ENCODE measurements at regions not wholly inside any gene's neighbourhood (a gene's known extent, or its start where the extent isn't known, plus 50 kb on each side); places are given as distances from the start of the nearest gene placed in this dataset.

- no peak for FAIRE-seq
Observed at GRCh38 chr2:62447411-62447810, 58.6 kb downstream of the TMEM17 start.

DNA sequence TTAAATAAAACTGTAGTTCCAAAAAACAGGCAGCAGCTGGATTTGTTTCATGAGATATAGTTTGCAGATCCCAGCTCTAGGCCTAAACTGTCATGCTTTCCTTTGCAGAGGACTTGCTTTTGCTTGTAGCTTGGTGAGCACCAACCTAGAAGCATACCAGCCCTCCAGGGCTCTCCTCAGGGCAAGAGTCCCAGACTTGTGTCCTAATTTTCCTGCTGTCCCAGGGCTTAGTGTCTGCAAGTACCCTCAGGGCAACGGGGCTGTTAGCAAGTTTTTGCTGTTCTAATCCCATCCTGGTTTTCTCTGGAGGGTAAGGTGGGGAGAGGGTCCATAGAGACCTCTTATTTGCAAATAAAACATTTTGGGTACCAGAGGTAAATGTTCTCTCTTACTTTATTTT lies 59.5 kb downstream of the TMEM17 start:
- no peak for FAIRE-seq

GRCh38 chr2:62443886-62444285 lies 62.1 kb downstream of the TMEM17 start:
- FAIRE-seq, result no peak

GRCh38 chr2:62443471-62443870 lies 62.5 kb downstream of the TMEM17 start:
- FAIRE-seq, result no peak

DNA sequence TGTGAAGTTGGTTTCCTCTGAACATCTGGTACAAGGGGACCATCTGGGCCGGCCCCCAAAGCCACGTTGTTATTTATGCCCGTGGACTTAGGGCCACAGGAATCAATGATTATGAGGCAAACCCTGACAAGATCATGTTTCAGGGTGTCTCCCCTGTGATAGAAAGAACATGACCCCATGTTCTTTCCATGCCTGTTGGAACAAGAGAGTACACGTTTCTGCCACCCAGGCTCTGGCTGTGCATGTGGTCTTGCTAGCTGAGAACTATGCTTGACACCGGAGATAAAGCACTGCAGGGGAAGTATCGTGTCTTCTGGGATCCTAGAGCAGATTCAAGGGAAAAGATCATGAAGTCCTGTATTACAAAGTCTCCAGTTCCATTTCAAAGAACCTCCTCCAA lies 64.2 kb downstream of the TMEM17 start:
- FAIRE-seq, result no peak

DNA sequence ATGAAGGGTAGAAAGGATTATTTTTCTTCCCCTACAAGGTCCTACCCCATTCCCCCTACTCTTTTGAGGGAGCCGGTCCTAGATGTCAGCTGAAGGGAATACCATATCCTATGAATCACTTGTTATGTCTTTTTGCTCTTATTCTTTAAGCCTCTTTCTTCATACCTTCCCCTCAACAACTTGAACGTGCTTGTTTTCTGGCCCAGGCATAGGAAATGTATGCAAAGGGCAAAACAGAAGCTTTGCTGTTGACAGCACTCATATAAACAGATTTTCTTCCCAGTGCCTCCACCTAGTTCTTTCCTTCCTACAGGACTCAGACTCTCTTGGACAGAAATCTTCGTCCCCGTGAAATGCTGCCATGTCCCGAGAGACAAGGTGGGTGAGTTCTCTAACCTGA lies 64.6 kb downstream of the TMEM17 start:
- FAIRE-seq, result no peak

GRCh38 chr2:62440281-62440946 lies 65.6 kb downstream of the TMEM17 start:
- no peak for FAIRE-seq

DNA sequence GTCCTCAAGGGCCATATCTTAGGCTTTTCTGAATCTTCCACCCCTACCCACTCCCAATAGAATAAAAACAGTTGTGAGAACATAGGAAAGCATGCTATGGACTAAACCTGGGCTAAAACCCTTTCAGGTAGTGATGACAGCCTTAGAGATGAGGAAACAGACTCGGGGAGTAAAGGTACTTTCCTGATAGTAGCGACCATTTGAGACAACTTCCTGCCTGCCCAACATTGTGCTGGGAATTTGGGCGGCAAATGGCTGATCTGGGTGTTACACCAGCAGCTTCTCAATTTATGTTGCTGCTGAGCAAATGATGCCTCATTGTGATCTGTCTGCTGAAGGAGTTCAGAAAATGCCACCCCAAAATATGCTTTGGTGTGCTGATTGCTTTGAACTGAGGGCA lies 66.6 kb downstream of the TMEM17 start:
- FAIRE-seq, result no peak

DNA sequence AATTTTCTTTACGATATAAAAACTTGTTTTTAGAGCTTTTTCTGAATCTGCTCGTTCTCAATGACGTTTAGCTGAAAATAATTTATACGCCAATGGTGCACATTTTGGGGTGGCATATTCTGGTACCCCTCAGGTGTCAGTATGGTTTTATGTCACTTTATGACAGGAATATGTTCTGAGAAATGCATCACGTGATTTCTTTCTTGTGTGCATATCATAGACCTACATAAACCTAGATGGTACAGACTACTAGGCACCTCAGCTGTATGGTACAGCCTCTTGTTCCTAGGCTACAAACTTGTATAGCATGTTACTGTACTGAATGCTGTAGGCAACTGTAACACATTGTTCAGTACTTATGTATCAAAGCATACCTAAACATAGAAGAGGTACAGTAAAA lies 68.2 kb downstream of the TMEM17 start:
- FAIRE-seq, result no peak

DNA sequence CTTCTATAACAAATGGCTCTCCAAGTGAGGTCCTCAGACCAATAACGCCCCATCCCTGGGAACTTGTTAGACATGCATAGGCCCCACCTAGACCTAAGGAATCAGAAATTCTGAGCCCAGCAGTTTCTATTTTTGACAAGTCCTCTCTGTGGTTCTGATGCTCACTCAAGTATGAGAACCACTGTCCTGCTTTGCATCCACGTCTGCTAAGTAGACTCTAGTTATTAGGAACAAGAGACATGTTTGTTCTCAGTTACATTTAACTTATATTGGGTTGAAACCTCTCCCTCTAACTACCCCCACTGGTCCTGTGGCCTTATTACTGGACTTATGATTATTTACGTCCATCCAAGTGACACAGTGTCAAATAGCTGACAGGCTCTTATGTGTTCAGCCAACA lies 70.3 kb downstream of the TMEM17 start:
- no peak for FAIRE-seq

- FAIRE-seq, result no peak
Observed at GRCh38 chr2:62432407-62432806, 73.6 kb downstream of the TMEM17 start.

- no peak for FAIRE-seq
Observed at GRCh38 chr2:62431512-62431911, 74.5 kb downstream of the TMEM17 start.

GRCh38 chr2:62430146-62430545 lies 75.8 kb downstream of the TMEM17 start:
- peak; percentile 74 for FAIRE-seq

DNA sequence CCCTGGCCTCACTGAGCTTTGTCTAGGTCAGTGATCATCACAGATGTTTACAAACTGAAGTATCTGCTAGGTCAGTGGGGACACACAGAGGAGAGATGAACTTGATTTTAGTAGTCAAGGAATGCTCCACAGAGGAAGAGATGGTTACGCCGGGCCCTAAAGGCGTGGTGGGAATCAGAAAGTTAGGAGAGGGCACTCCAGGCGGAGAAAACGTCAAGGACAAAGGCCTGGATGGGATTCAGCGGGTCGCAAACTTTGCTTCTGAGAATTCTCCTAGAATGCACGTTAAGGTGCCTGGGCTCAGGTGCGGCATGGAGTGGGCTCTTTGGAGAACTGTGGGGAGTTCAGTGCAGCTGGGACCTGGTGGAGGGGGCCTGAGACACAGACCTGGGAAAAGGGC lies 78.8 kb downstream of the TMEM17 start:
- FAIRE-seq, result no peak

- FAIRE-seq, result no peak
Observed at GRCh38 chr2:62426154-62426912, 79.7 kb downstream of the TMEM17 start.

DNA sequence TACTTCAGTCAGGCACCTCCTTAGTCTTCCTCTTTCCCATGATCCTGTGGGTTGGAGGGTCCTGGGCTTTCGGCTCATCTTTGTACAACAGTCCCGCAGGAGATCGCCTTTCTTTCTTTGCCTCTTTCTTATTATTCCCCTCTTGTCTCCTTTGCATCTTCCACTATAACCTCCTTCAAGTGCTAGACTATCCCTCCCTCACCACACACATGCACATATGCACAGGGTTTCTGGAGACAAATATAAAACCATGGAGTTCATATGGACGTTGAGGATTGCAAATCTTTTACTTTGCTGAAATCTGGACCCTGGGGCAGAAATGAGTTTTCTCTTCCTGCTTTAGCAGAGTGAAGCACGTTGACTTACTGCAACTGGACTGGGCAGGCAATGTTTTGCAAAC lies 80.3 kb downstream of the TMEM17 start:
- no peak for FAIRE-seq

GRCh38 chr2:62424899-62425298 lies 81.1 kb downstream of the TMEM17 start:
- no peak for FAIRE-seq

DNA sequence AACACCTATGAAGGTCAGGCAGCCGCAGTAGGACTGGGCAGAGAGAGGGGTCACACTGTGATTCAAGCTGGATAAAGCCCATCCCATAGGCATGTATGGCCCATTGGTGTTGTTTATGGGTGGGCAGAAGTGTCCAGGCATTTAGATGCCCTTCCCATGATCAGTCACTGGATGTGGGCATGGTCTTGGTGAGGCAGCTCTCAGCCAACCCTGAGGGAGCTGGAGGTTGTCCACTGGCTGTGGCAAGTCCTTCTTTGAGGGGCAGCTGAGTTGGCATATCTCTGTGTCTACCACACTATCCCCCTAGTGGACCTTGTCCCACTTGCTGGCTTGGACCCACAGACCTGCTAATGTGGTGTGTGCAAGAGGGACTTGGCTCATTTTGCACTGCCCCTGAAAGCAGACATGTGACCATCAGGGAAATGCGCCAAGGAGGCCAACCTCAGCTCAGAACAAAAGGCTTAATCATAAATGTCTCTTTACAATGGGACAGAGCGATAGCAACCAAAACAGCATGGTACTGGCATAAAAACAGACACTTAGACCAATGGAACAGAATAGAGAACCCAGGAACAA lies 82.0 kb downstream of the TMEM17 start:
- no peak for FAIRE-seq

GRCh38 chr2:62423235-62423634 lies 82.8 kb downstream of the TMEM17 start:
- FAIRE-seq, result no peak

GRCh38 chr2:62415518-62415917 lies 90.5 kb downstream of the TMEM17 start:
- FAIRE-seq, result no peak

DNA sequence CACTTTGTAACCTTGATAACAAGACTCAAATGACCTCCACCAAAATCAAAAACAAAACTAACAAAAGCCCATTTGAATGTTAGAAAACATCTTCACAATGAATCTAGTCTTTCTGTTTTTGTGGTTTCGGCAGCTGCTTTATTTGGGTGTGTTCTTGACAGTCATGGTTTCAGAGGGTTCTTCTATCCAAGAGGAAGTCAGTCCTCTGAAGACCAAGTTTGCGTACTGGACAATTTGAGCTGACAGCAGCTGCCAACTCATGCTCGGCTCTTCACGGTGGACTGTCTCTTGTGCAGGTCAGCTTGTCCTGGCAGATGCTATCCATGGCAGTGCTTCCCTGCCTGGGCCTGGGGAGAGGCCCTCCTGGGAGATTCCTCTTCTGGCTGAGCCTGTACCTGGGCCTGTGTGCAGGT lies 91.0 kb downstream of the TMEM17 start:
- no peak for FAIRE-seq

GRCh38 chr2:62413116-62413663 lies 92.8 kb downstream of the TMEM17 start:
- no peak for FAIRE-seq

- no peak for FAIRE-seq
Observed at GRCh38 chr2:62412347-62412742, 93.7 kb downstream of the TMEM17 start.

- no peak for FAIRE-seq
Observed at GRCh38 chr2:62410926-62411456, 95.0 kb downstream of the TMEM17 start.
